Neural crest cell (in vitro differentiated cells): ENCODE measurements at regions not wholly inside any gene's neighbourhood (a gene's known extent, or its start where the extent isn't known, plus 50 kb on each side); places are given as distances from the start of the nearest gene placed in this dataset.

Experiments
- DNase-seq: peaks from one replicate; pipeline ENCODE4 v3.0.0; 2021; ENCODE audit warnings: low read depth, mixed read lengths, low spot score
- H3K27ac Mint-ChIP-seq: one replicate; pipeline ENCODE4 v1.8.0; 2021; ENCODE audit warnings: mild to moderate bottlenecking, mixed read lengths; ENCODE audit not compliant: unreplicated experiment
- H3K27me3 Mint-ChIP-seq: 2 replicates; pipeline ENCODE4 v1.8.0; 2021; ENCODE audit warnings: low read depth, mild to moderate bottlenecking, mixed read lengths
- H3K36me3 Mint-ChIP-seq: 2 replicates; pipeline ENCODE4 v1.8.0; 2021; ENCODE audit warnings: low read depth, mild to moderate bottlenecking, mixed read lengths
- H3K4me1 Mint-ChIP-seq: 2 replicates; pipeline ENCODE4 v1.8.0; 2021; ENCODE audit warnings: mixed read lengths
- H3K4me3 Mint-ChIP-seq: one replicate; pipeline ENCODE4 v1.8.0; 2021; ENCODE audit warnings: mild to moderate bottlenecking, mixed read lengths
- H3K9me3 Mint-ChIP-seq: 2 replicates; pipeline ENCODE4 v1.8.0; 2021; ENCODE audit warnings: mixed read lengths
- TF ChIP-seq, protein P1 (sequence below): fragments of 200-600 bp; sonication (generic); conservative IDR thresholded peaks from 2 replicates; pipeline ENCODE4 v1.5.0; 2021; ENCODE audit warnings: antibody characterized with exemption, mild to moderate bottlenecking

DNA sequence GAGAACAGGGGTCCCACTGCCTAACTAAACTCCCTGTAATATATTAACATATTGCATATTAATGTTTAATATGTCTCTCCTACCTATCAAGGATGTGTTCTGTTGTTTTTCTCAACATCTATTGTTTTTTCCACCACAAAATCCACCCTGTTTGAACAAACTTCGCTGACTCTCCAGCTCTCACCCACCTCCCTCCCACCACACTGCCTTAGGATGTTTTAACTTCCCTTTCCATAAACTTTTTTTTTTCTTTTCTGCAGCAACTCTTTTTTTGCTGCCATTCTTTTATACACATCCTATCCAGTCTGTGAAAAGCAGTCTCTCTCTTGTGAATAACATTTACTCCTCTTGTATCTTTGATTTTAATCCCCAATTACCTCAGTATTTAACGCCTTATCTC, 226.1 kb downstream of the PCDH7 start:
- Mint-ChIP-seq H3K4me3 (no peak overlapping the region), H3K27me3 (no peaks in the 10 kb centered on the region), H3K4me1 (no peaks in the 10 kb centered on the region), H3K36me3 (no peaks in the 10 kb centered on the region), H3K27ac (no peak overlapping the region), H3K9me3 (no peaks in the 10 kb centered on the region)
- TF ChIP-seq, protein P1, sequence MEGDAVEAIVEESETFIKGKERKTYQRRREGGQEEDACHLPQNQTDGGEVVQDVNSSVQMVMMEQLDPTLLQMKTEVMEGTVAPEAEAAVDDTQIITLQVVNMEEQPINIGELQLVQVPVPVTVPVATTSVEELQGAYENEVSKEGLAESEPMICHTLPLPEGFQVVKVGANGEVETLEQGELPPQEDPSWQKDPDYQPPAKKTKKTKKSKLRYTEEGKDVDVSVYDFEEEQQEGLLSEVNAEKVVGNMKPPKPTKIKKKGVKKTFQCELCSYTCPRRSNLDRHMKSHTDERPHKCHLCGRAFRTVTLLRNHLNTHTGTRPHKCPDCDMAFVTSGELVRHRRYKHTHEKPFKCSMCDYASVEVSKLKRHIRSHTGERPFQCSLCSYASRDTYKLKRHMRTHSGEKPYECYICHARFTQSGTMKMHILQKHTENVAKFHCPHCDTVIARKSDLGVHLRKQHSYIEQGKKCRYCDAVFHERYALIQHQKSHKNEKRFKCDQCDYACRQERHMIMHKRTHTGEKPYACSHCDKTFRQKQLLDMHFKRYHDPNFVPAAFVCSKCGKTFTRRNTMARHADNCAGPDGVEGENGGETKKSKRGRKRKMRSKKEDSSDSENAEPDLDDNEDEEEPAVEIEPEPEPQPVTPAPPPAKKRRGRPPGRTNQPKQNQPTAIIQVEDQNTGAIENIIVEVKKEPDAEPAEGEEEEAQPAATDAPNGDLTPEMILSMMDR, result no peak
- no peak for DNase-seq

DNA sequence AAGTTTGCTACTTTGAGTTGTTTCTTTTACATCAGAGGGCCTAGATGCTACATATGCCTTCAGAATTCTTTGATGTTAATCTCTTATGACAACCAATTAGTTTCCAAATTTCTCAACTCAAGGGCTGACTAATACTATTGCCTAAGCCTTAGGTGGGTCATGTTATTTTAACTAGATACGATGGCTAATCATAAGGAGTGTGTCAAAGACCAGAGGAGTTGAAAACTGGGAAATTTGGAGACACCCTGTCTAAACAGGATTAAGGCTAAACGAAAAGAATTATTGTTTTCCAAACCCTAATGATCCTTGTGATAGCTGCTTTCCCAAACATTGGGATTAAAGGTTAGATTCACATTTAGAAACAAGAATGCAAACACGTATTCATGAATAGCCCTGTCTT, 228.5 kb downstream of the PCDH7 start:
- TF ChIP-seq, protein P1, result no peak
- no peaks in the 10 kb centered on the region for H3K27me3 Mint-ChIP-seq
- no peaks in the 10 kb centered on the region for H3K9me3 Mint-ChIP-seq
- H3K27ac Mint-ChIP-seq, result no peak overlapping the region
- no peaks in the 10 kb centered on the region for H3K36me3 Mint-ChIP-seq
- no peak overlapping the region for H3K4me3 Mint-ChIP-seq
- no peak for DNase-seq
- H3K4me1 Mint-ChIP-seq, result no peaks in the 10 kb centered on the region

DNA sequence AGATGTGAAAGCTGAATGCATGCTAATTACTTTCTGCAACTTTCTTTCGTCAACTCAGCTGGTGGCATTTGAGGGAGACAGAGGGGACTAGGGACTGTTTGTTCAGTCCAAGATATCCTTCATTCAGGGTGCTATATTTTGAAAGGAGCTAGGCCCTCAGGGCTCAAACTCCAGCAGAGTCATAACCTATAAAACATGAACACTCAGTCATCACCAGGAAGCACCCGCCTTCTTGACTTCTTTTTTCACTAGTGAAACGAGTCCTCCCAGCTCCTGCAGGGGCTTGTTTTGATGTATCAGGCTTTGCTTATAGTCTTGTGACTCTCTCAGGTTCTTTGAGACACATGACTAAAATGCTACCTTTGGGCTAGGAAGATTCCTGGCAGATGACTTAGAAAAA, 230.6 kb downstream of the PCDH7 start:
- DNase-seq, result no peak
- Mint-ChIP-seq H3K4me1 (no peaks in the 10 kb centered on the region), H3K36me3 (no peaks in the 10 kb centered on the region), H3K27me3 (no peaks in the 10 kb centered on the region), H3K27ac (no peak overlapping the region), H3K4me3 (no peak overlapping the region), H3K9me3 (no peaks in the 10 kb centered on the region)
- TF ChIP-seq, protein P1, result no peak

DNA sequence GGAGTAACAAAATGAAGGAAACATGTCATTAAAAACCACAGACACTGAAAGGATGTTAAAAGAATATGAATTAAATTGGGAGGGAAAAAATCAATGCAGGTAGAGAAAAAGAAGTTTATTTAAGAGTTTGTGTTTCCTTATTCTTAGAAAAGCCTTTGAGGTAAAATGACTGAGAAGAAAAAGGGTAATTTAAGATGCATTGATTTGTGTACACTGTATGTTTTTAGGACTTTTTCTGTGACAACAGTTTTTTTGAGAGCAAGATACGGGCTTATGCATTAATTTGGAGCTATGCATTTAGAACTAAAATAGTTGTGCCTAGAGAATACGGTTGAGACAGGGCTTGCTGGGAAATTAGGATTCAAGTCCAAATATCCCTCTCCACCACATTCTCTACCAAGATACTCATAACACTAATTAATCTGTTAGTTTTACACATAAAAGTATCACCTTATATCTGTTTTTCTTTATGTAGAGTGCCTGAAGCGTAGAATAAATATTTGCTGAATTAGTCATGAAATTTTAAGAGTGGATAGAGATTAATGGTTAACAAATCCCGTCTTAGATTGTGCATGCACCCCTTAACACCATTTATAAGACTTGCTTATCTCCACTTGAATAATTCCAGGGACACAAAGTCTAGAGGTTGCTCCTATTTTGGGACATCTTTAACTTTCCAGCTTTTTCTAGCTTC, 232.5 kb downstream of the PCDH7 start:
- no peaks in the 10 kb centered on the region for H3K27me3 Mint-ChIP-seq
- H3K9me3 Mint-ChIP-seq, result no peaks in the 10 kb centered on the region
- H3K4me1 Mint-ChIP-seq, result no peaks in the 10 kb centered on the region
- H3K27ac Mint-ChIP-seq, result no peak overlapping the region
- no peak overlapping the region for H3K4me3 Mint-ChIP-seq
- TF ChIP-seq, protein P1, result no peak
- no peaks in the 10 kb centered on the region for H3K36me3 Mint-ChIP-seq
- DNase-seq, result no peak

DNA sequence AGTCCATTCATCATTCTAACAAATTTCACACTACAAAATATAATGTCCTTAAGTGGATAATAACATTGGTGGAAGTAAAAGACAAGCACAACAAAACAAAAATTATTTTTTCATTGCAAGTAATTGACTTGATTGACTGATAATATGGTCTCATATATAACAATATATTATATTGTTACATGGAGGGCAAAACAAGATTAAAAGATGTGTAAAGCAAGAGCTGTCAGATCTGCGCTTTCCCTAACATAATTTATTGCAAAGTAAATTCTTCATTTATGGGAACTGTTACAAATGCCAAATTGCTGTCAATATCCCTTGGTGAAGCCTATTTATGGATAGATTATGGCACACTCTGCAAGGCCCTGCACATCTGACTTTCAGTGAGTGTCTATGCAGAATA, 233.6 kb downstream of the PCDH7 start:
- Mint-ChIP-seq H3K9me3 (no peaks in the 10 kb centered on the region), H3K36me3 (no peaks in the 10 kb centered on the region), H3K27me3 (no peaks in the 10 kb centered on the region), H3K27ac (no peak overlapping the region), H3K4me1 (no peaks in the 10 kb centered on the region), H3K4me3 (no peak overlapping the region)
- DNase-seq, result no peak
- TF ChIP-seq, protein P1, result no peak
